Neural crest cell (in vitro differentiated cells): ENCODE measurements at regions not wholly inside any gene's neighbourhood (a gene's known extent, or its start where the extent isn't known, plus 50 kb on each side); places are given as distances from the start of the nearest gene placed in this dataset.

Source experiments
- DNase-seq: peaks from one replicate; pipeline ENCODE4 v3.0.0; 2021; ENCODE audit warnings: low read depth, mixed read lengths, low spot score
- H3K27ac Mint-ChIP-seq: one replicate; pipeline ENCODE4 v1.8.0; 2021; ENCODE audit warnings: mild to moderate bottlenecking, mixed read lengths; ENCODE audit not compliant: unreplicated experiment
- H3K27me3 Mint-ChIP-seq: 2 replicates; pipeline ENCODE4 v1.8.0; 2021; ENCODE audit warnings: low read depth, mild to moderate bottlenecking, mixed read lengths
- H3K36me3 Mint-ChIP-seq: 2 replicates; pipeline ENCODE4 v1.8.0; 2021; ENCODE audit warnings: low read depth, mild to moderate bottlenecking, mixed read lengths
- H3K4me1 Mint-ChIP-seq: 2 replicates; pipeline ENCODE4 v1.8.0; 2021; ENCODE audit warnings: mixed read lengths
- H3K4me3 Mint-ChIP-seq: one replicate; pipeline ENCODE4 v1.8.0; 2021; ENCODE audit warnings: mild to moderate bottlenecking, mixed read lengths
- H3K9me3 Mint-ChIP-seq: 2 replicates; pipeline ENCODE4 v1.8.0; 2021; ENCODE audit warnings: mixed read lengths
- CTCF ChIP-seq: fragments of 200-600 bp; sonication (generic); conservative IDR thresholded peaks from 2 replicates; pipeline ENCODE4 v1.5.0; 2021; ENCODE audit warnings: antibody characterized with exemption, mild to moderate bottlenecking

- no peak for DNase-seq
- Mint-ChIP-seq H3K27me3 (no peaks in the 10 kb centered on the region), H3K27ac (no peak overlapping the region), H3K36me3 (no peaks in the 10 kb centered on the region), H3K4me3 (no peak overlapping the region), H3K9me3 (no peaks in the 10 kb centered on the region), H3K4me1 (no peaks in the 10 kb centered on the region)
- TF ChIP-seq CTCF: no peak
Measured at GRCh38 chr5:143652108-143652700, 159.8 kb upstream of the HMHB1 start.

GRCh38 chr5:143649937-143650621 lies 161.9 kb upstream of the HMHB1 start:
- TF ChIP-seq CTCF: no peak
- H3K27me3 Mint-ChIP-seq: no peaks in the 10 kb centered on the region
- no peaks in the 10 kb centered on the region for H3K9me3 Mint-ChIP-seq

GRCh38 chr5:143648696-143649095 lies 163.3 kb upstream of the HMHB1 start:
- H3K27me3 Mint-ChIP-seq: no peaks in the 10 kb centered on the region
- no peak for DNase-seq
- H3K27ac Mint-ChIP-seq: no peak overlapping the region

More at GRCh38 chr5:143649937-143650621, 161.9 kb upstream of the HMHB1 start:
- no peaks in the 10 kb centered on the region for H3K36me3 Mint-ChIP-seq
- H3K4me1 Mint-ChIP-seq: no peaks in the 10 kb centered on the region
- DNase-seq: no peak
- no peak overlapping the region for H3K4me3 Mint-ChIP-seq
- no peak overlapping the region for H3K27ac Mint-ChIP-seq

GRCh38 chr5:143646961-143647360 lies 165.0 kb upstream of the HMHB1 start:
- Mint-ChIP-seq H3K4me3 (no peak overlapping the region), H3K27me3 (no peaks in the 10 kb centered on the region), H3K9me3 (no peaks in the 10 kb centered on the region), H3K36me3 (no peaks in the 10 kb centered on the region), H3K27ac (no peak overlapping the region), H3K4me1 (no peaks in the 10 kb centered on the region)
- no peak for DNase-seq
- no peak for TF ChIP-seq CTCF

More at GRCh38 chr5:143648696-143649095, 163.3 kb upstream of the HMHB1 start:
- peak; percentile 30 for TF ChIP-seq CTCF
- Mint-ChIP-seq H3K9me3 (no peaks in the 10 kb centered on the region), H3K4me3 (no peak overlapping the region), H3K4me1 (no peaks in the 10 kb centered on the region), H3K36me3 (no peaks in the 10 kb centered on the region)

GRCh38 chr5:143645356-143645755 lies 166.6 kb upstream of the HMHB1 start:
- H3K4me3 Mint-ChIP-seq: no peak overlapping the region
- H3K27ac Mint-ChIP-seq: no peak overlapping the region
- no peak for DNase-seq
- TF ChIP-seq CTCF: no peak
- no peaks in the 10 kb centered on the region for H3K9me3 Mint-ChIP-seq
- no peaks in the 10 kb centered on the region for H3K27me3 Mint-ChIP-seq
- H3K36me3 Mint-ChIP-seq: no peaks in the 10 kb centered on the region
- H3K4me1 Mint-ChIP-seq: no peaks in the 10 kb centered on the region
